HG03565 (cell line): ENCODE measurements at regions not wholly inside any gene's neighbourhood (a gene's known extent, or its start where the extent isn't known, plus 50 kb on each side); places are given as distances from the start of the nearest gene placed in this dataset.
A peak's percentile ranks its signal among the peaks of the same experiment; 100 is the strongest.
"Not testable (repeated sequence)": the region's sequence is repeated elsewhere in the genome, so short reads cannot be mapped to it uniquely, and the experiment has no call there.

Experiments
- ATAC-seq: cut with Tn5 transposase; IDR thresholded peaks from one replicate; pipeline ENCODE4 v1.9.1; 2021; ENCODE audit warnings: mild to moderate bottlenecking, moderate library complexity; ENCODE audit not compliant: unreplicated experiment

- ATAC-seq: peak; percentile 83
These were observed 108.6 kb upstream of the POMZP3 start for GRCh38 chr7:76735668-76736067.

- not testable (repeated sequence) for ATAC-seq
These were observed 101.5 kb upstream of the POMZP3 start for GRCh38 chr7:76728571-76728974.

DNA sequence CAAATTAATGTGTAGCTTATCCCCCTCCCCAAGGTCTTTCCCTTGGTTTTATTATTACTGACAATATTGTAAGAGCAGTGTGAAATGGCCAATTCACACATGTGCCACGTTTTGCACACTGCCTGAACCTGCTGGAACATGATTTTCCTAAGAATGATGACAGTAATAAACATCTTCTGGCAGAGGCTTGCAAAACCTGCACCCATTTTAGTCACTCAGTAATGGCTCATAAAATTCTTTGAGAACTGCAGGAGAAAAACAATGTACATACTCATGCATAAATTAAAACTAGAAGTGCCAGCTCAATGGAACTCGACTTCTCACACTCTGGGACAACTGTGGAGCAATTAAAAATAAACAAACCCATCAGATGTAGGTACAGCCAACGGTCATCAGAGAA, 96.8 kb upstream of the POMZP3 start:
- ATAC-seq: not testable (repeated sequence)

- not testable (repeated sequence) for ATAC-seq
These were observed 89.5 kb upstream of the POMZP3 start for GRCh38 chr7:76716551-76716950.

- ATAC-seq: not testable (repeated sequence)
These were observed 85.8 kb upstream of the POMZP3 start for GRCh38 chr7:76712926-76713325.

DNA sequence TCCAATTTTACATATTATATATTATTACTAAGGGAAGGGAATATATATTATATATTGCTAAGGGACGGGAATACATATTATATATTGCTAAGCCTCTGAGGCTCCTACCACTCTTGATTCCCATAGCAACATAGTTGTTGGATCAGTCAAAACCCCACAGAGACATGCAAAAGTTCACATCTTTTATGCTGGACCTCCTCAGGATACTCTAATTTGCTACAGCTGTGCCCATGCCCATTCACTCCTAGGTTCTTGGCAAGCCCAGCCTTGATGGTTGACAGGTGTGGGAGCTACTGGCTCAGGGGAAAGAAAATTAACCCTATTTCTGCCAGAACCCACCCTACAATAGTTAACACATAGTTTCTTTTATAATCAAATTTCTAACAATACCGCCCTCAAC, 84.6 kb upstream of the POMZP3 start:
- ATAC-seq: not testable (repeated sequence)

DNA sequence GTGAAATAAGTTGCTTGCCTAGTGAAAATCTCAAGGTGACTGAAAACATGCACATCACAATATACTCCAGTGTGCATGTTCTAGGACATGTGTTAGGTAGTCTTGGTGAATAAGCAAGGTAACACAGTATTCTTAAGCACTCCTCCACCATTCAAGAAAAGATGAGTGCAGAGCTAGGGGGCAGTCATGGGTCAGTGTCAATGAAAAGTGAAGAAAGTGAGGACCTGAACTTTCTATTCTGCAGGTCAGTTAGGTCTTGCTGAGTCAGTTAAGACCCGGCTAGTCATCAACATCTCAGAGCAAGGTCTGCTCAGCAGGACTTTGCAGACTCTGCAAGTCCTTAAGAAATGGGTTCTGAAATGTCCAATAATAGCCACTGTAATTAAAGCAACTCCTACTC, 82.6 kb upstream of the POMZP3 start:
- not testable (repeated sequence) for ATAC-seq

- not testable (repeated sequence) for ATAC-seq
These were observed 81.4 kb upstream of the POMZP3 start for GRCh38 chr7:76708446-76708845.

GRCh38 chr7:76703815-76704214, 76.7 kb upstream of the POMZP3 start:
- ATAC-seq: not testable (repeated sequence)

- ATAC-seq: not testable (repeated sequence)
These were observed 59.2 kb upstream of the POMZP3 start for GRCh38 chr7:76686277-76686676.

DNA sequence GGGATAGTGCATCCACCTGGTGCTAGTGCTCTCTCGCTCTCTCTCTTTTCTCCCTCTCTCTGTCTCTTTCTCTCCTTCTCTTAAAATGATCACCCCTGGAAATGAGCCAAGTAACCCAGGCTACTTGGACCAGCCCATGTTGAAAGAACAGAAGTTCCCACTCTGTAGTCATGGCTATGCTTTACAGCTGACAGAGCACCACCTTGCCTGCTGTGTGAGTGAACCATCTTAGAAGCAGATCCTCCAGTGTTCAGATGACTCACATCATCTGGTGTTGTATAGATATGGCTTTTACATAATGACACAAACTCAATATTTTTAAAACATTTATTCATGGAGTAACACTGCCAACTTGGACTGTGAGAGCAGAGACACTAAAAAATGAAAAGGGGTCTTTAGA, 57.7 kb upstream of the POMZP3 start:
- not testable (repeated sequence) for ATAC-seq

- ATAC-seq: not testable (repeated sequence)
These were observed 56.6 kb upstream of the POMZP3 start for GRCh38 chr7:76683631-76684030.

DNA sequence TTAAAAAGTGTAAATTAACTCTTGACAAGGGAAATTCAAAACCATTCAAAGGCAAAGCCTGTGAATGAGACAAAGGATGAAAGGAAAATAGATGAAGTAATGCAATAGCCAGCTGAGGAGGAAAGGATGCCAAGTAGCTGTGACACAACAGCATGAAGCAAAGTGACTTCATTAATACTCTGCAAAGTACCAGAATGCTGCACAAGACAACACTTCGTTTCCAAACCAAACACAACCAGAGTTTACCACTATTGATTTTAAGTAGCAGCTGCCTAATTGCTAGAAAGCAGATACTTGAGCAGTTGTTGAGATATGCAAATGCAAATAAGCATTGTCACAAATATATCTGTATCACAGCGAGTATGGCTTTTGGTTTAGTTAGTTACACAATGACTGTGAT, 54.7 kb upstream of the POMZP3 start:
- ATAC-seq: not testable (repeated sequence)

GRCh38 chr7:76679174-76679573, 52.1 kb upstream of the POMZP3 start:
- not testable (repeated sequence) for ATAC-seq

DNA sequence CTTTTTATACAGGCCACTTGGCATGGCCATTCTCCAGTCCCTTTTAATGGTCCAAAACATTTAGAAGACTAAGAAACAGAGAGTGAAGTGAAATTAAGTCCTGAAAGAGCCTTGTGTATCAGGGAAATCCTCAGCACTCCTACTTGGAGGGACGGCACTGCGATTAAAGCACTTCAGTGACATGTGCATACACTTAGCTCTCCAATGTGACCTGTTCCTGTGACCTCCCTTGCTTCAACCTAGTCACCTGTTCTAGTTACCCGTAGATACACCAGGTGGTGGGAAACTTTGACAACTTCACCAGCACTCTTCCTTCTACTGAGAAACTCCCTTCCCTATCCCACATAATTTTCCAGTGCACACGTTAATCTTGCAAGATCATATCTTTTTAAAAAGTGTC, 51.4 kb upstream of the POMZP3 start:
- not testable (repeated sequence) for ATAC-seq

DNA sequence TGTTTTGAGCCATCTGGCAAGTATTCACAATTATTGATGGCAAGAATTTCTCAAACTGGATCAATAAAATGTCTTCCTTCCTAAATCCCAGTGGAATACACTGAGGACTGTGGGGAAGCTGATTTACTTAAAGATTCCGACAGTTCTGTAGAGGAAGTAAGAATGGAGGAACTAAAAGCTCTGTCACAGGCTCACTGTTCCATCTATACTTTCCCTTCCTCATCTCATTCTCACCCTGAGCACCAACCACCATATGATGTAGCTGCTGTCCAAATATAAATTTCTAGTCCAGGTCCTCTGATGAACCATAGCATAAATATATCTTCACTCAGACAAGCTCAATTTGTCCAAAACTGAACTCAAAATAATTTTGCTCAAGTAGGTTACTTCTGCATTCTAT, 49.8 kb upstream of the POMZP3 start:
- ATAC-seq: not testable (repeated sequence)
